ENCODE measurements at regions not wholly inside any gene's neighbourhood (a gene's known extent, or its start where the extent isn't known, plus 50 kb on each side); places are given as distances from the start of the nearest gene placed in this dataset.
"Not testable (repeated sequence)": the region's sequence is repeated elsewhere in the genome, so short reads cannot be mapped to it uniquely, and the experiment has no call there.

GRCh38 chr4:120215350-120215749, 148.7 kb upstream of the MAD2L1 start:
- intact Hi-C loops (cut with DNase I) = no loop called here
- Histone ChIP-seq H3K36me3 (ENCODE audit: insufficient read depth in 1 of 2, low read depth in 1 of 2) (no peaks in the 10 kb centered on the region), H3K4me3 (no peak overlapping the region), H3K27me3 (ENCODE audit: insufficient read depth in 3 of 3, low read length in 2 of 3) (no peaks in the 10 kb centered on the region), H3K4me1 (no peaks in the 10 kb centered on the region), H3K27ac (no peak overlapping the region), H3K9me3 (no peaks in the 10 kb centered on the region)
- WGBS, 3 donors = 82 to 88% (median 84%) methylated on average over 1 of the region's 1 CpG
- ATAC-seq = no peak
- no peak for DNase-seq
- no peak for TF ChIP-seq CTCF (IDR thresholded peaks at IDR 0.05)

GRCh38 chr4:120211408-120212015, 144.9 kb upstream of the MAD2L1 start:
- Histone ChIP-seq H3K4me1 (no peaks in the 10 kb centered on the region), H3K9me3 (no peaks in the 10 kb centered on the region), H3K36me3 (ENCODE audit: insufficient read depth in 1 of 2, low read depth in 1 of 2) (no peaks in the 10 kb centered on the region), H3K27ac (no peak overlapping the region), H3K27me3 (ENCODE audit: insufficient read depth in 3 of 3, low read length in 2 of 3) (no peaks in the 10 kb centered on the region), H3K4me3 (no peak overlapping the region)
- DNase-seq (no peak), ATAC-seq (no peak)
- WGBS, 3 donors = 72 to 75% (median 74%) methylated on average over 4 of the region's 4 CpGs
- TF ChIP-seq CTCF (IDR thresholded peaks at IDR 0.05) = no peak
- intact Hi-C loops (cut with DNase I) = no loop called here

GRCh38 chr4:120209706-120210105, 143.1 kb upstream of the MAD2L1 start:
- TF ChIP-seq CTCF (IDR thresholded peaks at IDR 0.05) = no peak
- ATAC-seq (no peak), DNase-seq (no peak)
- no peaks in the 10 kb centered on the region for H3K9me3 ChIP-seq
- WGBS, 3 donors = 85 to 88% (median 87%) methylated on average over 4 of the region's 4 CpGs
- H3K27ac ChIP-seq = no peak overlapping the region
- no peaks in the 10 kb centered on the region for H3K36me3 ChIP-seq (ENCODE audit: insufficient read depth in 1 of 2, low read depth in 1 of 2)
- intact Hi-C loops (cut with DNase I) = no loop called here
- H3K4me3 ChIP-seq = no peak overlapping the region
- H3K4me1 ChIP-seq = no peaks in the 10 kb centered on the region
- no peaks in the 10 kb centered on the region for H3K27me3 ChIP-seq (ENCODE audit: insufficient read depth in 3 of 3, low read length in 2 of 3)

- Histone ChIP-seq H3K27ac (no peak overlapping the region), H3K27me3 (ENCODE audit: insufficient read depth in 3 of 3, low read length in 2 of 3) (no peaks in the 10 kb centered on the region), H3K36me3 (ENCODE audit: insufficient read depth in 1 of 2, low read depth in 1 of 2) (no peaks in the 10 kb centered on the region), H3K4me1 (no peaks in the 10 kb centered on the region), H3K4me3 (no peak overlapping the region), H3K9me3 (no peaks in the 10 kb centered on the region)
- no peak for ATAC-seq
- no peak for DNase-seq
- no peak for TF ChIP-seq CTCF (IDR thresholded peaks at IDR 0.05)
- intact Hi-C loops (cut with DNase I) = no loop called here
- 94 to 100% (median 100%) methylated on average over 3 of the region's 3 CpGs for WGBS, 3 donors
Observed at GRCh38 chr4:120207021-120207420, 140.4 kb upstream of the MAD2L1 start.

GRCh38 chr4:120202222-120202621, 135.6 kb upstream of the MAD2L1 start:
- WGBS, 3 donors = 96 to 100% (median 100%) methylated on average over 2 of the region's 2 CpGs
- no peak for TF ChIP-seq CTCF (IDR thresholded peaks at IDR 0.05)

GRCh38 chr4:120200573-120201110, 134.0 kb upstream of the MAD2L1 start:
- ATAC-seq; H3K36me3 ChIP-seq (ENCODE audit: insufficient read depth in 1 of 2, low read depth in 1 of 2); H3K4me1 ChIP-seq; DNase-seq; H3K4me3 ChIP-seq; H3K27ac ChIP-seq; intact Hi-C loops (cut with DNase I); H3K9me3 ChIP-seq; H3K27me3 ChIP-seq (ENCODE audit: insufficient read depth in 3 of 3, low read length in 2 of 3): not testable (repeated sequence)
- 88 to 93% (median 92%) methylated on average over 2 to 4 of the region's 4 CpGs for WGBS, 3 donors

More at GRCh38 chr4:120202222-120202621, 135.6 kb upstream of the MAD2L1 start:
- intact Hi-C loops (cut with DNase I) = no loop called here
- Histone ChIP-seq H3K36me3 (ENCODE audit: insufficient read depth in 1 of 2, low read depth in 1 of 2) (no peaks in the 10 kb centered on the region), H3K4me1 (no peaks in the 10 kb centered on the region), H3K9me3 (no peaks in the 10 kb centered on the region), H3K27ac (no peak overlapping the region), H3K4me3 (no peak overlapping the region), H3K27me3 (ENCODE audit: insufficient read depth in 3 of 3, low read length in 2 of 3) (no peaks in the 10 kb centered on the region)
- no peak for DNase-seq
- ATAC-seq = no peak
